Stimulated activated CD8-positive, alpha-beta memory T cell treated with anti-CD3 and anti-CD28 coated beads, Interleukin-2, amount 100 ng/mL, for 1 hour (primary cell): ENCODE measurements at regions not wholly inside any gene's neighbourhood (a gene's known extent, or its start where the extent isn't known, plus 50 kb on each side); places are given as distances from the start of the nearest gene placed in this dataset.

Source experiments
- DNase-seq, 2 donors: peaks; one replicate each; pipeline ENCODE4 v3.0.0-alpha.2; 2020; ENCODE audit warnings: low read depth in 2 of 2

GRCh38 chr2:82694431-82694830 is 1764.6 kb downstream of the SUCLG1 start:
- DNase-seq: no peak

GRCh38 chr2:82690757-82691411 is 1768.2 kb downstream of the SUCLG1 start:
- DNase-seq: no peak

GRCh38 chr2:82675186-82675585 is 1783.9 kb downstream of the SUCLG1 start:
- DNase-seq: no peak

GRCh38 chr2:82674652-82675051 is 1784.4 kb downstream of the SUCLG1 start:
- no peak for DNase-seq

- no peak for DNase-seq
These were observed 1791.6 kb downstream of the SUCLG1 start for GRCh38 chr2:82667491-82667890.

- DNase-seq: no peak
These were observed 1793.4 kb downstream of the SUCLG1 start for GRCh38 chr2:82665691-82666090.

GRCh38 chr2:82657106-82657505 is 1802.0 kb downstream of the SUCLG1 start:
- no peak for DNase-seq

GRCh38 chr2:82656420-82656819 is 1802.7 kb downstream of the SUCLG1 start:
- no peak for DNase-seq

- DNase-seq: no peak
These were observed 1807.0 kb downstream of the SUCLG1 start for GRCh38 chr2:82652117-82652516.

GRCh38 chr2:82650038-82650437 is 1809.0 kb downstream of the SUCLG1 start:
- no peak for DNase-seq

GRCh38 chr2:82641598-82642180 is 1817.4 kb downstream of the SUCLG1 start:
- DNase-seq: no peak

- DNase-seq: no peak
These were observed 1822.6 kb downstream of the SUCLG1 start for GRCh38 chr2:82636402-82637020.

GRCh38 chr2:82599021-82599420 is 1860.1 kb downstream of the SUCLG1 start:
- DNase-seq: no peak

- no peak for DNase-seq
These were observed 1862.5 kb downstream of the SUCLG1 start for GRCh38 chr2:82596581-82596980.

GRCh38 chr2:82591718-82592117 is 1867.4 kb downstream of the SUCLG1 start:
- no peak for DNase-seq

- no peak for DNase-seq
These were observed 1882.4 kb downstream of the SUCLG1 start for GRCh38 chr2:82576656-82577055.

GRCh38 chr2:82539280-82539621 is 1919.8 kb downstream of the SUCLG1 start:
- no peak for DNase-seq

GRCh38 chr2:82538590-82539279 is 1920.3 kb downstream of the SUCLG1 start:
- no peak for DNase-seq

GRCh38 chr2:82528288-82528687 is 1930.8 kb downstream of the SUCLG1 start:
- no peak for DNase-seq

- no peak for DNase-seq
These were observed 1932.0 kb downstream of the SUCLG1 start for GRCh38 chr2:82527124-82527523.

- DNase-seq: no peak
These were observed 1932.8 kb downstream of the SUCLG1 start for GRCh38 chr2:82526277-82526676.

GRCh38 chr2:82525744-82526143 is 1933.3 kb downstream of the SUCLG1 start:
- no peak for DNase-seq

GRCh38 chr2:82524826-82525225 is 1934.3 kb downstream of the SUCLG1 start:
- no peak for DNase-seq
